GM12892 (cell line): ENCODE measurements at regions not wholly inside any gene's neighbourhood (a gene's known extent, or its start where the extent isn't known, plus 50 kb on each side); places are given as distances from the start of the nearest gene placed in this dataset.

Experiments used
- POLR2A ChIP-seq: IDR thresholded peaks from 2 replicates; pipeline ENCODE4 v1.6.1; 2011; ENCODE audit warnings: low read depth, low read length, control low read depth
- POLR2AphosphoS5 ChIP-seq: IDR thresholded peaks from 2 replicates; pipeline ENCODE4 v1.6.1; 2011; ENCODE audit warnings: low read depth, low read length, control low read depth
- TAF1 ChIP-seq: IDR thresholded peaks from 2 replicates; pipeline ENCODE4 v1.6.1; 2011; ENCODE audit warnings: low read depth, mild to moderate bottlenecking, control low read depth, low read length, borderline replicate concordance

- TF ChIP-seq POLR2A: no peak
- TF ChIP-seq POLR2AphosphoS5: no peak
- TF ChIP-seq TAF1: no peak
These were observed 361.3 kb upstream of the C1orf174 start for GRCh38 chr1:4261327-4261726.
